H1 (cell line): ENCODE measurements at regions not wholly inside any gene's neighbourhood (a gene's known extent, or its start where the extent isn't known, plus 50 kb on each side); places are given as distances from the start of the nearest gene placed in this dataset.

ENCODE experiments used
- BACH1 ChIP-seq: IDR thresholded peaks from 2 replicates; pipeline ENCODE4 v1.6.1; 2012; ENCODE audit warnings: low read length, improper control_type of control experiment
- CEBPB ChIP-seq: IDR thresholded peaks from 2 replicates; pipeline ENCODE4 v1.6.1; 2012; ENCODE audit warnings: low read depth, low read length
- GABPA ChIP-seq: IDR thresholded peaks from 2 replicates; pipeline ENCODE4 v1.6.1; 2011; ENCODE audit warnings: mild to moderate bottlenecking, low read length, moderate library complexity, borderline replicate concordance; ENCODE audit not compliant: insufficient read depth
- KDM1A ChIP-seq: fragments of 200-600, 300-600 bp; sonication (generic); IDR thresholded peaks from 2 replicates; pipeline ENCODE4 v1.7.1; 2016; ENCODE audit warnings: mild to moderate bottlenecking, low read length, borderline replicate concordance
- MAFK ChIP-seq: IDR thresholded peaks from 2 replicates; pipeline ENCODE4 v1.6.1; 2012; ENCODE audit warnings: low read depth, mild to moderate bottlenecking, improper control_type of control experiment, low read length
- RBBP5 ChIP-seq: IDR thresholded peaks from 2 replicates; pipeline ENCODE4 v1.7.1; 2012; ENCODE audit warnings: low read depth, mild to moderate bottlenecking, inconsistent platforms, low read length, moderate library complexity, borderline replicate concordance

DNA sequence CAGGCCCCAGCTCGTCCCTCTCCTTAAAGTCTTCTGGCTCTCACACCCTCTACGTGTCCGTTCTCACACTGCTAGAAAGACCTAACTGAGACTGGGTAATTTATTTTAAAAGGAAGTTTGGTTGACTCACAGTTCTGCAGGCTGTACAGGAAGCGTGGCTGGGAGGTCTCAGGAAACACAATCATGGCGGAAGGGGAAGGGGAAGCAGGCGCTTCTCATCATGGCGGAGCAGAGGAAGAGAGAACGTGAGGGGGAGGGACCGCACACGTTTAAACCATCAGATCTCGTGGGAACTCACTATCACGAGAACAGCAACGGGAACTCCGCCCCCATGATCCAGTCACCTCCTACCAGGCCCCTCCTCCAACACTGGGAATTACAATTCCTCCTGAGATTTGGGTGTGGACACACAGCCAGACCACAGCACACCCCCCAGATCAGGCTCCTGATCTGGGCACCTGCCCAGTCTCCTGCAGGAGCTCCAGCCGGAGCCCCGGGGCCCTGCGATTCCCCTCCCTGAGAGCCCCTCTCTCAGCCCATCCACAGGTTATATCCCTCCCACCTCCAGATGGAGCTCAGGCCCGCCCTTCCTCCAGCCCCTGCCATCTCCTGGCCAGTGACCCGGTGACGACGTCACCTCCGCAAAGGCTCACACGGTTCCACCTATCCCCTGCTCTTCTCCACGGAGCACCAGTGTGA, 170.2 kb downstream of the BRD1 start (continued):
- TF ChIP-seq RBBP5 (no peak), KDM1A (no peak), BACH1 (no peak), CEBPB (no peak), GABPA (no peak), MAFK (no peak)
